HL-60 (cell line): ENCODE measurements at regions not wholly inside any gene's neighbourhood (a gene's known extent, or its start where the extent isn't known, plus 50 kb on each side); places are given as distances from the start of the nearest gene placed in this dataset.

Experiments used
- CTCF ChIP-seq: IDR thresholded peaks from one replicate; pipeline ENCODE4 v1.5.1; 2011; ENCODE audit warnings: low read length, control low read depth, inconsistent platforms; ENCODE audit not compliant: insufficient read depth
- GABPA ChIP-seq: IDR thresholded peaks from 2 replicates; pipeline ENCODE4 v1.6.1; 2012; ENCODE audit warnings: low read depth
- POLR2AphosphoS5 ChIP-seq: IDR thresholded peaks from 2 replicates; pipeline ENCODE4 v1.6.1; 2012; ENCODE audit warnings: low read depth

GRCh38 chr13:106281426-106281825, 254.0 kb downstream of the EFNB2 start:
- TF ChIP-seq CTCF (no peak), POLR2AphosphoS5 (no peak), GABPA (no peak)
